NB4 (cell line): ENCODE measurements at regions not wholly inside any gene's neighbourhood (a gene's known extent, or its start where the extent isn't known, plus 50 kb on each side); places are given as distances from the start of the nearest gene placed in this dataset.

ENCODE experiments used
- CTCF ChIP-seq: IDR thresholded peaks from one replicate; pipeline ENCODE4 v1.5.1; 2012; ENCODE audit warnings: low read depth, low read length
- POLR2A ChIP-seq: IDR thresholded peaks from 2 replicates; pipeline ENCODE4 v1.6.1; 2011; ENCODE audit warnings: mild to moderate bottlenecking; ENCODE audit not compliant: insufficient read length; ENCODE audit errors: extremely low read depth
- TF ChIP-seq, protein P1 (sequence below): IDR thresholded peaks from 2 replicates; pipeline ENCODE4 v1.6.1; 2011; ENCODE audit warnings: low read depth, low read length

GRCh38 chrX:110428144-110428543 is 69.5 kb downstream of the RTL9 start:
- no peak for TF ChIP-seq CTCF
- TF ChIP-seq, protein P1, sequence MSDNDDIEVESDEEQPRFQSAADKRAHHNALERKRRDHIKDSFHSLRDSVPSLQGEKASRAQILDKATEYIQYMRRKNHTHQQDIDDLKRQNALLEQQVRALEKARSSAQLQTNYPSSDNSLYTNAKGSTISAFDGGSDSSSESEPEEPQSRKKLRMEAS, result no peak
- no peak for TF ChIP-seq POLR2A
